Endothelial cell of umbilical vein (primary cell): ENCODE measurements at regions not wholly inside any gene's neighbourhood (a gene's known extent, or its start where the extent isn't known, plus 50 kb on each side); places are given as distances from the start of the nearest gene placed in this dataset.

ENCODE experiments used
- BruUV-seq: library from RNA; stranded (reverse); fragments of 400-500 nt; replicated peaks from 2 replicates; lab custom pipeline; 2021; lab: Mats Ljungman, UMichigan
- CTCF ChIA-PET: fragments of 300-600, 350-600 bp; sonication (Branson Sonifier 250); formaldehyde crosslinking; loops from one replicate; lab custom pipeline; 2021; ENCODE audit warnings: antibody characterized with exemption, inconsistent platforms; lab: Charles Lee
- POLR2A ChIA-PET: fragments of 300-600, 350-600 bp; sonication (Branson Sonifier 250); formaldehyde crosslinking; loops from one replicate; lab custom pipeline; 2021; ENCODE audit warnings: antibody characterized with exemption, inconsistent platforms; lab: Charles Lee
- DNase-seq: peaks from one replicate; pipeline ENCODE4 v3.0.0-alpha.2; 2011; ENCODE audit warnings: low read depth, low spot score
- FAIRE-seq: peaks from 2 replicates; lab custom pipeline; 2011; peaks lifted over from hg19 to GRCh38; lab: Jason Lieb, UNC
- H2AFZ ChIP-seq: 2 replicates; pipeline ENCODE4 v1.6.0; 2012; ENCODE audit warnings: low read depth, low read length, control low read depth, inconsistent platforms
- H3K27ac ChIP-seq: 2 replicates; pipeline ENCODE4 v1.5.1; 2011; ENCODE audit warnings: low read depth, mild to moderate bottlenecking, control low read depth, low read length, moderate library complexity; ENCODE audit not compliant: insufficient read depth
- H3K27me3 ChIP-seq, 2 experiments: 2 replicates each; pipeline versions ENCODE4 v1.6.0 to v1.6.1; 2011; ENCODE audit warnings: low read length in 2 of 2, mixed read lengths in 1 of 2; ENCODE audit not compliant: control insufficient read depth in 2 of 2, insufficient read depth in 2 of 2
- H3K36me3 ChIP-seq, 2 experiments: 2 replicates in 1 of 2; 3 replicates in 1 of 2; pipeline ENCODE4 v1.5.1; 2011; ENCODE audit warnings: low read length in 2 of 2, mild to moderate bottlenecking in 1 of 2, moderate library complexity in 1 of 2; ENCODE audit not compliant: control insufficient read depth in 2 of 2, insufficient read depth in 2 of 2; ENCODE audit errors: extremely low read depth in 1 of 2
- H3K4me1 ChIP-seq: 3 replicates; pipeline ENCODE4 v1.5.1; 2011; ENCODE audit warnings: mild to moderate bottlenecking, low read length; ENCODE audit not compliant: control insufficient read depth, insufficient read depth; ENCODE audit errors: extremely low read depth
- H3K4me2 ChIP-seq: 2 replicates; pipeline ENCODE4 v1.6.1; 2011; ENCODE audit warnings: low read length, control low read depth, mixed read lengths; ENCODE audit not compliant: insufficient read depth
- H3K4me3 ChIP-seq, 3 experiments: fragments of 200-600 bp in 1 of 3; sonication (generic), shearing (Covaris generic) in 1 of 3; replicated peaks in 1 of 3; 2 replicates each; pipeline ENCODE4 v1.5.1; 2011 to 2016; ENCODE audit warnings: control low read depth in 3 of 3, low read length in 3 of 3, mild to moderate bottlenecking in 2 of 3, inconsistent platforms in 1 of 3, low read depth in 1 of 3, moderate library complexity in 1 of 3; ENCODE audit not compliant: insufficient read depth in 1 of 3
- H3K79me2 ChIP-seq: 2 replicates; pipeline ENCODE4 v1.6.0; 2012; ENCODE audit warnings: low read length, inconsistent platforms; ENCODE audit not compliant: control insufficient read depth, insufficient read depth
- H3K9ac ChIP-seq: replicated peaks from 2 replicates; pipeline ENCODE3; 2011; ENCODE audit warnings: low read length, control low read depth; ENCODE audit not compliant: insufficient read depth; ENCODE audit errors: extremely low read depth
- H3K9me1 ChIP-seq: replicated peaks from 3 replicates; pipeline ENCODE4 v1.6.0; 2011; ENCODE audit warnings: mild to moderate bottlenecking, low read length; ENCODE audit not compliant: control insufficient read depth, insufficient read depth; ENCODE audit errors: extremely low read depth
- H3K9me3 ChIP-seq: replicated peaks from 2 replicates; pipeline ENCODE4 v1.5.1; 2012; ENCODE audit warnings: low read length, inconsistent platforms; ENCODE audit not compliant: control insufficient read depth, insufficient read depth
- H4K20me1 ChIP-seq: replicated peaks from 2 replicates; pipeline ENCODE3; 2011; ENCODE audit warnings: mild to moderate bottlenecking, low read length; ENCODE audit not compliant: control insufficient read depth, insufficient read depth; ENCODE audit errors: extremely low read depth
- EZH2 ChIP-seq: IDR thresholded peaks from 2 replicates; pipeline ENCODE4 v1.6.1; 2012; ENCODE audit warnings: borderline replicate concordance, low read depth, mild to moderate bottlenecking, moderate library complexity, low read length, inconsistent platforms; ENCODE audit not compliant: severe bottlenecking
- FOS ChIP-seq: IDR thresholded peaks from 2 replicates; pipeline ENCODE4 v1.6.1; 2011; ENCODE audit warnings: mild to moderate bottlenecking, low read length, moderate library complexity, borderline replicate concordance; ENCODE audit not compliant: insufficient read depth
- GATA2 ChIP-seq: IDR thresholded peaks from 2 replicates; pipeline ENCODE4 v1.7.0; 2011; ENCODE audit warnings: low read depth, mild to moderate bottlenecking, moderate library complexity, mixed read lengths, low read length; ENCODE audit not compliant: insufficient read length, insufficient read depth
- JUN ChIP-seq: IDR thresholded peaks from 2 replicates; pipeline ENCODE4 v1.6.1; 2011; ENCODE audit warnings: borderline replicate concordance, low read depth; ENCODE audit not compliant: insufficient read length, insufficient read depth
- MYC ChIP-seq: IDR thresholded peaks from one replicate; pipeline ENCODE4 v1.6.1; 2011; ENCODE audit warnings: mild to moderate bottlenecking, low read depth, low read length
- POLR2A ChIP-seq: IDR thresholded peaks from 2 replicates; pipeline ENCODE4 v1.6.1; 2012; ENCODE audit warnings: low read depth, mild to moderate bottlenecking, control low read depth, low read length
- POLR2AphosphoS5 ChIP-seq: IDR thresholded peaks from 2 replicates; pipeline ENCODE4 v1.6.1; 2012; ENCODE audit warnings: low read depth, mild to moderate bottlenecking, control low read depth, low read length, moderate library complexity; ENCODE audit not compliant: insufficient read depth
- dilution Hi-C: fragments of 300-500 bp; cut with MboI; formaldehyde crosslinking; loops from one replicate; pipeline ENCODE4 v1.15.0; 2019; ENCODE audit warnings: low sequenced_read_pairs; ENCODE audit not compliant: extremely low pct_ligation_motif_present
- intact Hi-C: fragments of 100-400 bp; cut with micrococcal nuclease; formaldehyde crosslinking; loops from one replicate; pipeline ENCODE4 v1.10.0; 2022
- TF ChIP-seq, protein P1 (sequence below), 2 donors: IDR thresholded peaks; 1 replicate in 1 of 2; 2 replicates in 1 of 2; pipeline ENCODE4 v1.5.1; 2011; ENCODE audit warnings: low read length in 2 of 2, mild to moderate bottlenecking in 2 of 2, moderate library complexity in 2 of 2, control low read depth in 1 of 2, inconsistent platforms in 1 of 2, low read depth in 1 of 2; ENCODE audit not compliant: insufficient read depth in 1 of 2; ENCODE audit errors: extremely low read depth in 1 of 2
- TF ChIP-seq, protein P2 (sequence below): IDR thresholded peaks from 2 replicates; pipeline ENCODE4 v1.6.1; 2011; ENCODE audit not compliant: insufficient read depth, insufficient read length

DNA sequence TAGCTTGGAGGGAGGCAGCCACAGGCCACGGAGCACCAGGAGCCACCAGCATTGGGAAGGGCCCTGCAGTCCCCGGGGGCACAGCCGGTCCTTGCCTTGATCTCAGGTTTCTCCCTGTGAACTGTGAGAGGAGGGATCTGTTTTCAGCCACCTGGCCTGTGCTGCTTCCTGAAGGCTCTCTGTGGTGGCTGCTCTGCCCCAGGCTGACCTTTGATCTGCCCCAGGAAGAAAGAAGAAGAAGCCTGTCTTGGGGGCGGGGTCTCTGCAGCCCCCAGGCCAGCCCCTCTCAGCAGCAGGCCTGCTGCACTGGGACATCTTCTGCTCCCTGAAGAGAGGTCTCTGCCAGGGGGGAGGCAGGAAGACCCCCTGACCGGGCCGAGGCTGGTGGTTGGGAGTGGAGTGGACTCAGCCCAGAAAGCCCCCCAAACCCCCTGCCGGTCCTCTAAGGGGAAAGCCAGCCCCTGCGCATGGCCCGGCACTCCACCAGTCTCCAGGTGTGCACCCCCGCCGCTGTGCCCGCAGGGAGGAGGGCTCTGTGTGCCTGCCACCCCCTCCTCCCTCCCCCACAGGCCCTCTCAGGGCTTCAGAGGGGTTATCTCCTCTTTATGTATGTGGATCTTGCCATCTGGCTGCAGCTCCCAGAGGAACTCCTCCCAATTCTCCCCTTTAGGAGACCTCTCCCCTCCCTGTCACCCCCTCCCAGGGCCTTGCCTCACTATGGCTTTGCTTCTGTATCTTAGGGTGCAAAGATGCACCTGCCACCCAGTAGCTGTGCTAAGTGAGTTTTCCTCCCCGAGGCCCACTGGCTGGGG, 675.3 kb downstream of the BRD1 start:
- Histone ChIP-seq H3K4me1 (no peaks in the 10 kb centered on the region), H3K9ac (no peak overlapping the region), H3K9me3 (peaks cover 2% of the 10 kb centered on the region), H3K79me2 (no peaks in the 10 kb centered on the region), H3K9me1 (no peaks in the 10 kb centered on the region), H4K20me1 (no peaks in the 10 kb centered on the region), H2AFZ (no peak overlapping the region), H3K27ac (no peak overlapping the region), H3K36me3 (no peaks in the 10 kb centered on the region), H3K4me3 (no peak overlapping the region), H3K27me3 (no peaks in the 10 kb centered on the region), H3K4me2 (no peak overlapping the region)
- POLR2A ChIA-PET = no interaction called here
- CTCF ChIA-PET = no interaction called here
- intact Hi-C loops (no loop called here), dilution Hi-C loops (no loop called here)
- no TSS peak for BruUV-seq
- FAIRE-seq (no peak), DNase-seq (no peak)
- TF ChIP-seq GATA2 (no peak), MYC (no peak), POLR2A (no peak), POLR2AphosphoS5 (no peak), JUN (no peak), FOS (no peak), EZH2 (no peak)
- TF ChIP-seq, protein P1, sequence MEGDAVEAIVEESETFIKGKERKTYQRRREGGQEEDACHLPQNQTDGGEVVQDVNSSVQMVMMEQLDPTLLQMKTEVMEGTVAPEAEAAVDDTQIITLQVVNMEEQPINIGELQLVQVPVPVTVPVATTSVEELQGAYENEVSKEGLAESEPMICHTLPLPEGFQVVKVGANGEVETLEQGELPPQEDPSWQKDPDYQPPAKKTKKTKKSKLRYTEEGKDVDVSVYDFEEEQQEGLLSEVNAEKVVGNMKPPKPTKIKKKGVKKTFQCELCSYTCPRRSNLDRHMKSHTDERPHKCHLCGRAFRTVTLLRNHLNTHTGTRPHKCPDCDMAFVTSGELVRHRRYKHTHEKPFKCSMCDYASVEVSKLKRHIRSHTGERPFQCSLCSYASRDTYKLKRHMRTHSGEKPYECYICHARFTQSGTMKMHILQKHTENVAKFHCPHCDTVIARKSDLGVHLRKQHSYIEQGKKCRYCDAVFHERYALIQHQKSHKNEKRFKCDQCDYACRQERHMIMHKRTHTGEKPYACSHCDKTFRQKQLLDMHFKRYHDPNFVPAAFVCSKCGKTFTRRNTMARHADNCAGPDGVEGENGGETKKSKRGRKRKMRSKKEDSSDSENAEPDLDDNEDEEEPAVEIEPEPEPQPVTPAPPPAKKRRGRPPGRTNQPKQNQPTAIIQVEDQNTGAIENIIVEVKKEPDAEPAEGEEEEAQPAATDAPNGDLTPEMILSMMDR (IDR thresholded peaks at IDR 0.05; ENCODE audit: extremely low read depth in 1 of 2, insufficient read depth in 1 of 2, low read depth in 1 of 2, low read length in 2 of 2) = no peak
- TF ChIP-seq, protein P2, sequence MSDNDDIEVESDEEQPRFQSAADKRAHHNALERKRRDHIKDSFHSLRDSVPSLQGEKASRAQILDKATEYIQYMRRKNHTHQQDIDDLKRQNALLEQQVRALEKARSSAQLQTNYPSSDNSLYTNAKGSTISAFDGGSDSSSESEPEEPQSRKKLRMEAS = no peak
